Naive thymus-derived CD4-positive, alpha-beta T cell (primary cell): ENCODE measurements at regions not wholly inside any gene's neighbourhood (a gene's known extent, or its start where the extent isn't known, plus 50 kb on each side); places are given as distances from the start of the nearest gene placed in this dataset.

Source experiments
- ATAC-seq: fragments of 150-1000 bp; cut with Tn5 transposase; 2 replicates; pipeline ENCODE4 v1.10.0; 2021; ENCODE audit warnings: mild to moderate bottlenecking, moderate library complexity
- CTCF ChIA-PET: fragments of 350-600 bp; sonication (Branson Sonifier 250); formaldehyde crosslinking; loops from one replicate; lab custom pipeline; 2021; ENCODE audit warnings: antibody characterized with exemption; lab: Charles Lee
- POLR2A ChIA-PET: fragments of 350-600 bp; sonication (Branson Sonifier 250); formaldehyde crosslinking; loops from one replicate; lab custom pipeline; 2021; ENCODE audit warnings: antibody characterized with exemption, inconsistent platforms; lab: Charles Lee
- DNase-seq, 9 donors: peaks; one replicate each; pipeline versions ENCODE4 v3.0.0 to v3.0.0-alpha.2; 2020 to 2022; ENCODE audit warnings: mixed read lengths in 1 of 9
- H3K27ac ChIP-seq: one replicate; pipeline ENCODE4 v1.7.0; 2013; ENCODE audit warnings: mild to moderate bottlenecking, low read depth, low read length, moderate library complexity
- H3K27me3 ChIP-seq, 2 donors: one replicate each; pipeline ENCODE4 v1.7.0; 2013; ENCODE audit warnings: low read length in 2 of 2, mild to moderate bottlenecking in 2 of 2, moderate library complexity in 2 of 2; ENCODE audit not compliant: control insufficient read depth in 2 of 2, insufficient read depth in 2 of 2
- H3K36me3 ChIP-seq, 3 experiments: 1 replicate in 2 of 3; 2 replicates in 1 of 3; pipeline ENCODE4 v1.7.0; 2013; ENCODE audit warnings: low read length in 3 of 3, mild to moderate bottlenecking in 3 of 3, moderate library complexity in 1 of 3; ENCODE audit not compliant: insufficient read depth in 3 of 3, control insufficient read depth in 2 of 3
- H3K4me1 ChIP-seq, 2 donors: one replicate each; pipeline ENCODE4 v1.7.0; 2013; ENCODE audit warnings: low read length in 2 of 2, mild to moderate bottlenecking in 2 of 2, moderate library complexity in 1 of 2; ENCODE audit not compliant: control insufficient read depth in 2 of 2, insufficient read depth in 2 of 2
- H3K4me3 ChIP-seq: 2 replicates; pipeline ENCODE4 v1.7.0; 2013; ENCODE audit warnings: mild to moderate bottlenecking, low read length
- H3K9me3 ChIP-seq, 3 experiments: 1 replicate in 2 of 3; 2 replicates in 1 of 3; pipeline ENCODE4 v1.7.0; 2013; ENCODE audit warnings: low read length in 3 of 3; ENCODE audit not compliant: control insufficient read depth in 2 of 3
- H3K27ac Mint-ChIP-seq, 9 donors: one replicate each; pipeline ENCODE4 v1.8.0; 2020 to 2022; ENCODE audit warnings: mixed read lengths in 9 of 9, mild to moderate bottlenecking in 8 of 9, moderate library complexity in 5 of 9, inconsistent platforms in 2 of 9
- H3K27me3 Mint-ChIP-seq, 5 donors: one replicate each; pipeline ENCODE4 v1.8.0; 2021 to 2022; ENCODE audit warnings: mixed read lengths in 5 of 5, mild to moderate bottlenecking in 1 of 5
- H3K36me3 Mint-ChIP-seq, 5 donors: one replicate each; pipeline ENCODE4 v1.8.0; 2020 to 2022; ENCODE audit warnings: mixed read lengths in 5 of 5, mild to moderate bottlenecking in 3 of 5, inconsistent platforms in 1 of 5
- H3K4me1 Mint-ChIP-seq, 7 donors: one replicate each; pipeline ENCODE4 v1.8.0; 2020 to 2022; ENCODE audit warnings: mixed read lengths in 7 of 7, mild to moderate bottlenecking in 3 of 7, inconsistent platforms in 1 of 7
- H3K4me3 Mint-ChIP-seq, 10 donors: one replicate each; pipeline ENCODE4 v1.8.0; 2020 to 2022; ENCODE audit warnings: mild to moderate bottlenecking in 10 of 10, mixed read lengths in 10 of 10, moderate library complexity in 6 of 10, inconsistent platforms in 2 of 10
- H3K9me3 Mint-ChIP-seq, 11 donors: one replicate each; pipeline ENCODE4 v1.8.0; 2020 to 2022; ENCODE audit warnings: mixed read lengths in 11 of 11, mild to moderate bottlenecking in 4 of 11, inconsistent platforms in 1 of 11, moderate library complexity in 1 of 11
- intact Hi-C, 2 donors: fragments of 100-400 bp; cut with micrococcal nuclease; formaldehyde crosslinking; loops; one replicate each; pipeline ENCODE4 v1.15.1; 2023

DNA sequence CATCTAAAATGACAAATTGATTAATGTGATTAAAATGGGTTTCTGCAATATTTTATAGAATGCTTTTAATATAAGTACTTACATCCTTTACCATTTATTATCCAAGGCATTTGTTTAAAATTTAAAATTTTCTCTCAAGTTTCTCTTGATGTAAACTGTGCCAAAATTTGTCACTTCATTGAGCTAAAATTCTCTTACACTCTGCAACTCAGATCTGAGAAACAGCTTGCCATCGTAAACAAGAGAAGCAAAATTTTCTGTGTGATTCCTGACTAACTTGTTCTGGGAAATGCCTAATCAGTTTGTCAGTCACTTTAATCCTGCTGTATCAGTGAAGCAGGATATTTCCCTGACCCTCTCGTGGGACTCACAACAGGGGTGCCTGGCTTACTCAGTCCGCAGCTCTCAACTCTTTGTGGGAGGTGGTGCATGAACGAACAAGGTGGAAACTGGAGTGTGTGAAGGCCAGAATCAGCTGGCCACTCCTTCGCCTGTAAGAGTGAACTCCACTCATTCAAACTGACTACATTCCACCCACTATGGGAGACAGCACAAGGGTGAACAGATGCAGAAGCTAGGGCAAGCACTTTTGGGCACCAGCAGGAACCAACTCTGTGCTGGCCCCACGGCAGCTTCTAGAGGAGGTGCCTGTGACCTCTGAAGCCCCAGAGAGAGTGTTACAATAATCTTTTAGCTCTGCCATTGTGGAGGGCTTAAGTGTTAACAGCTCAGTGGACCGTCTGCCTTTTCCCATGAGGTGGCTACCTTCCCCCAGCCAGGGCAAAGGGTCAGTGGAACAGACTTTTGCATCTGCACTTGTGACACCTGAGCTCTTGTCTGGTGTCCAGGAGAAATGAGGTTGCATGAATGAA lies 349.4 kb downstream of the FAT4 start:
- no peaks in the 10 kb centered on the region for H3K9me3 ChIP-seq
- H3K4me1 ChIP-seq: no peaks in the 10 kb centered on the region
- DNase-seq: no peak
- POLR2A ChIA-PET: no interaction called here
- H3K27ac ChIP-seq: no peak overlapping the region
- no peaks in the 10 kb centered on the region for H3K27me3 ChIP-seq
- H3K4me3 ChIP-seq: no peak overlapping the region
- peaks cover 0 to 8% (median 4%) of the 10 kb centered on the region in 11 donors for H3K9me3 Mint-ChIP-seq
- ATAC-seq: no peak
- no peak overlapping the region for H3K27ac Mint-ChIP-seq
- no peaks in the 10 kb centered on the region for H3K36me3 Mint-ChIP-seq
- H3K4me3 Mint-ChIP-seq: no peak overlapping the region
- H3K36me3 ChIP-seq: no peaks in the 10 kb centered on the region
- no peaks in the 10 kb centered on the region for H3K27me3 Mint-ChIP-seq
- intact Hi-C loops: no loop called here
- CTCF ChIA-PET: no interaction called here
- H3K4me1 Mint-ChIP-seq: no peaks in the 10 kb centered on the region

DNA sequence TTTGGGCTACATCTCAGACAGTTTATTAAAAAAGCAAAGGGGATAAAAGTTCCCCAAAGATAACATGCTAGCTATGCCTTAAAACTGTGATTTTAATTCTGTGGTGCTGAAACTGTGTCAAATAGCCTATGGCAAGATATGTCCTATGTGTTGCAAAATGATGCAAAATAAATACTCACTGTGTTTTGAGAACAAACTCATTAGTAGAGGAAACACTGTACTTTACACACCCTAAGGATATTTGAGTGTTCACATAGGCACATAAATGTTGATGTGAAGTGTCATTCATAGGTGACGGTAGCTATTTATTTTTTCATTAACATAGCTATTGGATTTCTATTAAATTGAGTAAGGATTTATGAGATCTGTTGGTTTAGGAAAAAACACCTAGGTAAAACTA lies 351.9 kb downstream of the FAT4 start:
- Mint-ChIP-seq H3K4me3 (no peak overlapping the region), H3K4me1 (no peaks in the 10 kb centered on the region), H3K27me3 (no peaks in the 10 kb centered on the region), H3K9me3 (peaks cover 0 to 8% (median 0%) of the 10 kb centered on the region in 11 donors), H3K27ac (no peak overlapping the region), H3K36me3 (no peaks in the 10 kb centered on the region)
- POLR2A ChIA-PET: no interaction called here
- DNase-seq (no peak), ATAC-seq (no peak)
- Histone ChIP-seq H3K27ac (no peak overlapping the region), H3K36me3 (no peaks in the 10 kb centered on the region), H3K4me3 (no peak overlapping the region), H3K9me3 (no peaks in the 10 kb centered on the region), H3K4me1 (no peaks in the 10 kb centered on the region), H3K27me3 (no peaks in the 10 kb centered on the region)
- intact Hi-C loops: no loop called here
- CTCF ChIA-PET: no interaction called here

DNA sequence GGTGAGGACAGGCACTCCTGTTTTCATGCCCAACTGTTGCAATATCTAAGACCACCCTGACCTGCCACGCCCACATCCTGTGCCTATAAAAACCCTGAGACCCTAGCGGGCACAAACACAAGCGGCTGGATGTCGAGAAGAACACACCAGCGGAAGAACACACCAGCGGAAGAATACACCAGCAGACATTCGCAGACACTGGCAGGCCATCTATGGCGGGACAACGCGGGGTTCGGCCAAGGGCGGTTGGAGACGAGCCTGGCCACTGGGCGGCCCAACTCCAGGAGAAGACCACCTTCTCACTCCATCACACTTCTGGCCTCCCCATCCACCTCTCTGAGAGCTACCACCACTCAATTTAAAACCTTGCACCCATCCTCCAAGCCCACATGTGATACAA lies 361.4 kb downstream of the FAT4 start:
- ATAC-seq (no peak), DNase-seq (no peak)
- Mint-ChIP-seq H3K4me3 (no peak overlapping the region), H3K27me3 (no peaks in the 10 kb centered on the region), H3K36me3 (no peaks in the 10 kb centered on the region), H3K4me1 (no peaks in the 10 kb centered on the region), H3K27ac (no peak overlapping the region), H3K9me3 (peaks cover 0 to 8% (median 0%) of the 10 kb centered on the region in 11 donors)
- POLR2A ChIA-PET: no interaction called here
- Histone ChIP-seq H3K27me3 (no peaks in the 10 kb centered on the region), H3K4me1 (no peaks in the 10 kb centered on the region), H3K9me3 (no peaks in the 10 kb centered on the region), H3K36me3 (no peaks in the 10 kb centered on the region), H3K4me3 (no peak overlapping the region), H3K27ac (no peak overlapping the region)
- intact Hi-C loops: no loop called here
- CTCF ChIA-PET: interaction anchor here (0.6 kb wide), 1 partner anchor 67 kb away, joined by 3 read pairs; no protein-coding TSS in a partner anchor

GRCh38 chr4:125676583-125676982 lies 361.8 kb downstream of the FAT4 start:
- Mint-ChIP-seq H3K36me3 (no peaks in the 10 kb centered on the region), H3K27ac (no peak overlapping the region), H3K9me3 (peaks cover 0 to 8% (median 0%) of the 10 kb centered on the region in 11 donors), H3K27me3 (no peaks in the 10 kb centered on the region), H3K4me3 (no peak overlapping the region), H3K4me1 (no peaks in the 10 kb centered on the region)
- no peaks in the 10 kb centered on the region for H3K36me3 ChIP-seq
- no peak overlapping the region for H3K4me3 ChIP-seq
- H3K9me3 ChIP-seq: no peaks in the 10 kb centered on the region
- ATAC-seq: no peak
- H3K27me3 ChIP-seq: no peaks in the 10 kb centered on the region
- no peak for DNase-seq
- intact Hi-C loops: no loop called here
- H3K27ac ChIP-seq: no peak overlapping the region
- no peaks in the 10 kb centered on the region for H3K4me1 ChIP-seq
- POLR2A ChIA-PET: no interaction called here
- CTCF ChIA-PET: interaction anchor here (0.6 kb wide), 1 partner anchor 67 kb away, joined by 3 read pairs; no protein-coding TSS in a partner anchor

- POLR2A ChIA-PET: no interaction called here
- no peaks in the 10 kb centered on the region for H3K36me3 ChIP-seq
- H3K36me3 Mint-ChIP-seq: no peaks in the 10 kb centered on the region
- H3K4me3 Mint-ChIP-seq: no peak overlapping the region
- H3K9me3 Mint-ChIP-seq: peaks cover 0 to 7% (median 0%) of the 10 kb centered on the region in 11 donors
- H3K4me1 ChIP-seq: no peaks in the 10 kb centered on the region
- H3K27ac Mint-ChIP-seq: no peak overlapping the region
- CTCF ChIA-PET: no interaction called here
- H3K9me3 ChIP-seq: no peaks in the 10 kb centered on the region
- H3K4me3 ChIP-seq: no peak overlapping the region
- H3K27ac ChIP-seq: no peak overlapping the region
- H3K27me3 ChIP-seq: no peaks in the 10 kb centered on the region
- no peaks in the 10 kb centered on the region for H3K4me1 Mint-ChIP-seq
- intact Hi-C loops: no loop called here
- no peaks in the 10 kb centered on the region for H3K27me3 Mint-ChIP-seq
- DNase-seq (no peak), ATAC-seq (no peak)
These were observed 363.0 kb downstream of the FAT4 start for GRCh38 chr4:125677665-125678307.

DNA sequence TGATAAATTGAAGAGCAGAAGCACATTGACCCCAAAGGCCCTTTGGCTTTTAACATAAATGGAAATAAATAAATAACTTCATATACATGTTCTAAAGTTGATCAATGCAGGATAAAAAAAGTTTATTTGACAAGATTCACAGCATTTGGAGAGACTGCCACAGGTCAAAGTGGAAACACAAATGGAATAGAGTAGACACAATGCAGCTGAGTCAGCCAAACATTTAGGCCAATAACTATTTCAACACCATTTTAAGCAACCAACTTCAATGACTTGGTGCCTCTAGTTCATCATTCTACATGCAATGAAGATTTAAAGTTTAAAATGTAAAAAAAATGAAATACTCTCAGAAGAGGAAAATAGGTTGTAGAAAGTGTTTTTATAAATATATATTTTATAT lies 365.2 kb downstream of the FAT4 start:
- Histone ChIP-seq H3K4me3 (no peak overlapping the region), H3K36me3 (no peaks in the 10 kb centered on the region), H3K27me3 (no peaks in the 10 kb centered on the region), H3K27ac (no peak overlapping the region), H3K4me1 (no peaks in the 10 kb centered on the region), H3K9me3 (no peaks in the 10 kb centered on the region)
- intact Hi-C loops: no loop called here
- Mint-ChIP-seq H3K36me3 (no peaks in the 10 kb centered on the region), H3K4me1 (no peaks in the 10 kb centered on the region), H3K27ac (no peak overlapping the region), H3K9me3 (peaks cover 0 to 7% (median 0%) of the 10 kb centered on the region in 11 donors), H3K4me3 (no peak overlapping the region), H3K27me3 (no peaks in the 10 kb centered on the region)
- ChIA-PET POLR2A (no interaction called here), CTCF (no interaction called here)
- ATAC-seq (no peak), DNase-seq (no peak)
